ENCODE measurements at regions not wholly inside any gene's neighbourhood (a gene's known extent, or its start where the extent isn't known, plus 50 kb on each side); places are given as distances from the start of the nearest gene placed in this dataset.

- H3K9ac ChIP-seq: no peak overlapping the region
- no peaks in the 10 kb centered on the region for H4K20me1 ChIP-seq (ENCODE audit: insufficient read depth)
- peaks cover 7% of the 10 kb centered on the region for H3K4me1 ChIP-seq (ENCODE audit: low read depth, poor library complexity, severe bottlenecking)
- H3K27me3 ChIP-seq (ENCODE audit: insufficient read depth, low read depth): no peaks in the 10 kb centered on the region
- H3K27ac ChIP-seq: no peak overlapping the region
- H3K4me2 ChIP-seq: no peak overlapping the region
- no peaks in the 10 kb centered on the region for H3K79me2 ChIP-seq (ENCODE audit: insufficient read depth, low read depth)
- no peaks in the 10 kb centered on the region for H3K36me3 ChIP-seq (ENCODE audit: insufficient read depth)
- no peak overlapping the region for H3K4me3 ChIP-seq (IDR thresholded peaks at IDR 0.05; ENCODE audit: insufficient read depth, low read depth, low read length)
- H2AFZ ChIP-seq (ENCODE audit: low read depth): no peak overlapping the region
- no peak for TF ChIP-seq CTCF (conservative IDR thresholded peaks at IDR 0.05; ENCODE audit: low read depth, low read length)
Measured at GRCh38 chr7:93737953-93738352, 152.6 kb downstream of the TFPI2 start.

GRCh38 chr7:93736668-93737369, 153.7 kb downstream of the TFPI2 start:
- peaks cover 7% of the 10 kb centered on the region for H3K4me1 ChIP-seq (ENCODE audit: low read depth, poor library complexity, severe bottlenecking)
- no peaks in the 10 kb centered on the region for H3K27me3 ChIP-seq (ENCODE audit: insufficient read depth, low read depth)
- H3K79me2 ChIP-seq (ENCODE audit: insufficient read depth, low read depth): no peaks in the 10 kb centered on the region
- H3K4me3 ChIP-seq (IDR thresholded peaks at IDR 0.05; ENCODE audit: insufficient read depth, low read depth, low read length): no peak overlapping the region
- no peaks in the 10 kb centered on the region for H4K20me1 ChIP-seq (ENCODE audit: insufficient read depth)
- H3K9ac ChIP-seq: no peak overlapping the region
- H2AFZ ChIP-seq (ENCODE audit: low read depth): no peak overlapping the region
- H3K36me3 ChIP-seq (ENCODE audit: insufficient read depth): no peaks in the 10 kb centered on the region
- H3K27ac ChIP-seq: no peak overlapping the region
- H3K4me2 ChIP-seq: no peak overlapping the region
- TF ChIP-seq CTCF (conservative IDR thresholded peaks at IDR 0.05; ENCODE audit: low read depth, low read length): no peak

- Histone ChIP-seq H3K79me2 (ENCODE audit: insufficient read depth, low read depth) (no peaks in the 10 kb centered on the region), H3K9ac (no peak overlapping the region), H3K4me1 (ENCODE audit: low read depth, poor library complexity, severe bottlenecking) (no peaks in the 10 kb centered on the region), H3K4me2 (no peak overlapping the region), H3K27me3 (ENCODE audit: insufficient read depth, low read depth) (no peaks in the 10 kb centered on the region), H2AFZ (ENCODE audit: low read depth) (no peak overlapping the region), H4K20me1 (ENCODE audit: insufficient read depth) (no peaks in the 10 kb centered on the region), H3K4me3 (IDR thresholded peaks at IDR 0.05; ENCODE audit: insufficient read depth, low read depth, low read length) (no peak overlapping the region), H3K36me3 (ENCODE audit: insufficient read depth) (no peaks in the 10 kb centered on the region), H3K27ac (no peak overlapping the region)
- TF ChIP-seq CTCF (conservative IDR thresholded peaks at IDR 0.05; ENCODE audit: low read depth, low read length): no peak
Measured at GRCh38 chr7:93728292-93728691, 153.8 kb upstream of the CALCR start.

- H3K4me3 ChIP-seq (IDR thresholded peaks at IDR 0.05; ENCODE audit: insufficient read depth, low read depth, low read length): no peak overlapping the region
- no peaks in the 10 kb centered on the region for H3K27me3 ChIP-seq (ENCODE audit: insufficient read depth, low read depth)
- H3K4me1 ChIP-seq (ENCODE audit: low read depth, poor library complexity, severe bottlenecking): no peaks in the 10 kb centered on the region
- H3K36me3 ChIP-seq (ENCODE audit: insufficient read depth): no peaks in the 10 kb centered on the region
- no peak overlapping the region for H2AFZ ChIP-seq (ENCODE audit: low read depth)
- TF ChIP-seq CTCF (conservative IDR thresholded peaks at IDR 0.05; ENCODE audit: low read depth, low read length): no peak
- no peaks in the 10 kb centered on the region for H3K79me2 ChIP-seq (ENCODE audit: insufficient read depth, low read depth)
- H3K4me2 ChIP-seq: no peak overlapping the region
- H3K27ac ChIP-seq: no peak overlapping the region
- H3K9ac ChIP-seq: no peak overlapping the region
- H4K20me1 ChIP-seq (ENCODE audit: insufficient read depth): no peaks in the 10 kb centered on the region
Measured at GRCh38 chr7:93725954-93726353, 151.4 kb upstream of the CALCR start.
